HS-5 (cell line): ENCODE measurements at regions not wholly inside any gene's neighbourhood (a gene's known extent, or its start where the extent isn't known, plus 50 kb on each side); places are given as distances from the start of the nearest gene placed in this dataset.
A peak's percentile ranks its signal among the peaks of the same experiment; 100 is the strongest.
"Not testable (repeated sequence)": the region's sequence is repeated elsewhere in the genome, so short reads cannot be mapped to it uniquely, and the experiment has no call there.

Experiments
- DNase-seq: peaks from one replicate; pipeline ENCODE4 v3.0.0-alpha.2; 2012; ENCODE audit warnings: low read depth

GRCh38 chr10:53650794-53651193 lies 878.2 kb upstream of the MBL2 start:
- no peak for DNase-seq

GRCh38 chr10:53647221-53647620 lies 874.6 kb upstream of the MBL2 start:
- not testable (repeated sequence) for DNase-seq

GRCh38 chr10:53646525-53646924 lies 873.9 kb upstream of the MBL2 start:
- DNase-seq: no peak

DNA sequence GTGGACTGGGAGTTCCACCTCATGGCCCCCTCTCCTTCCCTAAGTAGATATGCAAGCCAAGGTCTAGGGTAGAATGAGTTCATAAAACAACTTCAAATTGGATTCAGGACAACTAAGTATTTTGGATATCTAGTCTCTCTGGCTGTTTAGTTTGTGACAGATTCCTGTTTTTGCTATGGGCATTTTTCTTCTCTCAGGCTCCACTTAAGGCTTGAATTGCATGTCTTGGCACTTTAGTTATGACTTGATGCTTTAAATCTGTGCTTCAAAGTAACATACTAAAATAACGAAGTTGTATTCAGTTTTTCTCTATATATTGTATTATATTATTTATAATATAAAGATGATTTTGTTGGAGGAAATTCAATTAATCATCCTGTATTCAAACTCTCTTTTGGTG lies 873.4 kb upstream of the MBL2 start:
- DNase-seq: no peak

- DNase-seq: no peak
Measured at GRCh38 chr10:53638006-53638405, 865.4 kb upstream of the MBL2 start.

DNA sequence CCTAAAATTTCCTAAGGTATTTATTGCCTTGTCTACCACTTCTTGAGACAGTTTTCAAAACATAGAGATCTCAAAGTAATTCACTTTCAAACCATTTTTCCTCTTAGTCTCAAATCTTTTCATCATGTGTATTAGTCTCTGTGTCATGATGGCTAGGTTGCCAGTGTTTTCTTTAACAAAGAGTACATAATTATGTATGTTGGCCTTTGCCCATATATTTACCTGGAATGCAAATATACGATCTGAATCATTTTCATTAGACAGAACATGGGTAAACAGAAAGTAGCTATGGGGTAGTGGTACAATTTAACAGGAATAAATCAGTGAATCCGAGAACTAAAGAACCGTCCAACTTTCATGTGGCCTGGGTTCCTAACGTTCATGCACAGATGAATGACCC lies 852.1 kb upstream of the MBL2 start:
- DNase-seq: no peak

DNA sequence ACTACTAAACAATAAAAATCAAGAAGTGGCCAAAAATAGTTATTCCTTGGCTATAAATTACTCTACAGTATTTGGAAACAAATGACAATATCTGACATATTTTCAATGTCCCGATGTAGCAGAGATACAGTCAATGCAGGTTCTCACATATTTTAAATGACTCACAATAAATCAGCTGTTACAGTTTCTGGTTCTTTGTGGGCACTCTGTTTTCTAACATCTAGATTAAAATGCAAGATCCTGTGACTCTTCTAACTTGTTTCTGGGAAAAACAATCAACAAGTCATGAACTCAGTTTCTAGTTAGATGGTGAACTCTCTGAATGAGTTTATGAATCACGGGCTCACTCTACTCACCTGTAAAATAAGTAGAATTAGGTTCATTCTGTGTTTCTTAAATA lies 849.6 kb upstream of the MBL2 start:
- no peak for DNase-seq

DNA sequence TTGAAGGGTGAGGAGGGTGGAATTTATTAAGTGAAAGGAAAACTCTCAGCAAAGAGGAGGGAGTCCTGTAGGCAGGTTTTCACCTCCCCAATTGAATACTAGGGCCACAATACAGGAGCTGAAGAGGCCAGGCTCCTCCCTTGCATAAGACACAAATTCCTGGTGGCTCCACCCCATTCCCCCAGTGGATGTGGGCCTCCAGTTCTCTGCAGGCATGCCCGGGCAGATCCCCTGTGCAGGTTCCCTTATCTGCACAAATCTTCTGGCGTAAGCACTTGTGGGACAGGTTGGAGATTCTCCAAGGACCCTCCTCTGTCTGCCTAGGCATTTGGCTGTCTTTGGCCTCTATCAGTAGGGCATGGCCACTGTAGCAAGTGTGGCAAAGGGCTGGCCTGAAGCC lies 847.1 kb upstream of the MBL2 start:
- no peak for DNase-seq

DNA sequence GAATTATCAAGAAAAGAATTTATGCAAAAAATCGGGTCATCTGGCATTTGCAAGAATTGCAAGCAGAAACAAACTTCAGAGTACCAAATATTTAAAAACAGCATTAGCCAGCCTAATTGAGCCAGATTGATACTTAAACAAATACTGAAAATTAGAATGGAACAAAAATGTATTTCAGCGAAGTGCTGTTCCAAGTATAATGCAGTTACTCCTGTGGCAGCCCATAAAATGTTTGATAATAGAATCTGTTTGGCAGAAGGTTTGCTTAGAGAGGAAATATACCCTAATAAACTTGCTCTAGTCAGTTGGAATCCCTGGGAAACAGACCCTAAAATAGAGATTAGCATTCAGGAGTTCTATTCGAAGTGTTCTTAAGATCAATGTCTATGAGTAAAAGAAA lies 835.1 kb upstream of the MBL2 start:
- DNase-seq: no peak

DNA sequence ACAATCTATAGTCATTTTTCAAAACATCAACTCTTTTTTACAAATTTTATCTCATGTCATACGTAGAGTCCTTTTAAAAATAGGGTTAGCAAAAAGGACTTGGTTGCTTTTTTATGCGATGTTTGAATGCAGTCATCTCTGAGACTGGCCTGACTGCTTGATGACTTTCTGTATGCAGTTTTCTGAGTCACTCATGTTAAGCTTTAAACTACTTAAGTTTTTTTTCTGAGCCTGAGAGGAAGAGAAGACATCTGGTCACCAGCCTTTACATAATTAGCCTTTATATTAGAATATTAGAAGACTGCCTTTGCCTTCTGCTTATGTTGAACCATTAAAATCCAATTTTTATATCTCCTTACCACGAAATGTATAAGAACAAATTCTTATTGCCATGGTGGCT lies 834.4 kb upstream of the MBL2 start:
- no peak for DNase-seq

DNA sequence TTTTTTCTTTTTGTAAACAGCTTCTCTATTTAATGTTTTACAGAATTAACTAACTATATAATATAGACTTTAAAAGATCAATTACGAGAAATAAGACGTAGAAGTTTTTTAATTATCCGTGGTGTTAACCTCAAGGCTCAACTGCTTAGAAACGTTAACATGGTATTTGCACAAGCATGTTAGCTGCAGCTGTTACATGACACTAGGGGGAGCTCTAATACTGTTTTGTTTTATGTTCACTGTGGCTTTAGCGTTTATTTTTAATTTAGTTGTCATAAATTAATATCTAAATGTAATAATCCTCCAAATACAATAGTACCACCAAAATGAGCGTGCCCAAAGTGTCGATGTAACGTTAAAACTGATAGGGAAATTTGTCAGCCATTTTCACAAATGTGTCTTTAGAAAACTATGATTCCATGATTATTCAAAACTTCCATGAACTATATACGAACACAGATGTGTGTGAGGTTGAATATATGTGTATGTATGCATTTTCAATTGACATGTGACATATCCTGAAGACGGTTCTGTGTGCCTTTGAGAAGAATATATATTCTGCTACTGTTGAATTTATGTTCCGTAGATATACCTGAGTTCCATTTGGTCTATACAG lies 828.8 kb upstream of the MBL2 start:
- peak; percentile 26 for DNase-seq

- no peak for DNase-seq
Measured at GRCh38 chr10:53598914-53599313, 826.3 kb upstream of the MBL2 start.

DNA sequence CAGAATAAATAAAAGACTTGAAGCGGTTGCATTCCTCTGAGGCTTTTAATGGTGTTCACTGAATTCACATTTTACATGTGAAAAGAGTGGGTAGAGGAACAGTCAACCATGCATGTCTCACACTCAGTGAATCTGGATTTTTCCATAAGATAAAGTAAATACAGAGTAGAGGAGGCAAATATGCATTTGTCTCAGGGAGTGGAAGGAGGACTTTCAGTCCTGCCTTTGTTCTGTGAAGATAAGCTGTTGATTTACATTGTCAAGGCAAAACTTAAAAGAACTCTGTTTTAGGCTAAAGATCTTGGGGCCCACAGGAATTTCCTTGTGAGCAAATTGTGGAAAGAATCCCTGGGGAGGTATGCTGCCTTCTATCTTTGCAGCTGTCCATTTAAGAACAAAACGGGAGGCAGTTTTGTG lies 825.3 kb upstream of the MBL2 start:
- DNase-seq: no peak

GRCh38 chr10:53580465-53580864 lies 807.9 kb upstream of the MBL2 start:
- DNase-seq: no peak

DNA sequence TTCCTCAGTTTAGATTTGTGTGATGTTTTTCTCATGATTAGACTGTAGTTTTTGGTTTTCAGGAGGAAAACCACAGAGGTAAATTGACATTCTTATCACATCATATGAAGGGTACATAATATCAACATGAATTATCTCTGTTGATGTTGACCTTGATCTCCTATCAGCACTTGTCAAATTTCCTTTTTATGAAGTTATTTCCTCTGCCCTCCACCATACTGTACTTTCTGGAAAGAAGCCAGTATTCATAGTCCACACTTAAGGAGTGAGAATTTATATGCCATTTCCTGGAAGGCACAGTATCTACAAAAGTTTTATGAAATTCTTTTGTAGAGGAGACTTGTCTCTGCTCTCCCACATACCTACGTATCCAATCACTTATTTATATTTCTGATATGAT lies 807.2 kb upstream of the MBL2 start:
- no peak for DNase-seq

DNA sequence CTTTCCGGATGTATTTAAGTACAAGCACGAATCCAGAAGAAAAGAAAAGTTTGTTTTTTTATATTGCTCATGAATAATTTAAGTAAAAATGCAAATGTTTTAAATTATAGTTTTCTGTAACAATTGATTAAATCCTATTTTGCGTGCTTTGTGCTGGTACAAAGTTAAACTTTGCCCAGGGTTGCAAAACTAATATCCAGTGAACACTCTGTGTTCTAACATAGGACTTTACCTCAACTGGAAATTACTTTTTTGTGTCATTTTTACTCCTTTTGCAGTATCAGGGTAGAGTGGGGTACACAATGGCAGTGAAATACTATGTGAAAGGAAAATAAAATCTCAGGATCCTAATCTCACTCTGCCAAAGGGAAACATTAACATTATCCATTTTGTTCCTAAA lies 801.4 kb upstream of the MBL2 start:
- no peak for DNase-seq

DNA sequence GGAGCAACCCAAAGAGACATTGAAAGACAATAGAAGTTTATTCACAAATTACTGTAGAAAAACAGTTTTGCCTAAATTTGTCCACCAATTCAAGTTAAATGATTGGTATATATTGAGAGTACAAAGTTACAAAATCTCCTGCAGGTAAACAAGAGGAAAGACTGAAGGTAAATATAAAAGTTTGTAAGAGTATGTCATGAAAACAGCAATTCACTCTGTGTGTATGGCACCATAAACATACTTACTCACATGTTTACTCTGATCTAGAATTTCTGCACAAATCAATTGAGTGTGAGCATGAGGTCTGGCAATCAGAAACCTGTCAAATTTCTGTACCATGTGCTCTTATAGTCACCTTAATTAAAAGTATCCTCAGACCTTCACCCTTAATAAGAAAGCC lies 800.9 kb upstream of the MBL2 start:
- no peak for DNase-seq

- DNase-seq: no peak
Measured at GRCh38 chr10:53572799-53573198, 800.2 kb upstream of the MBL2 start.

GRCh38 chr10:53570221-53570620 lies 797.6 kb upstream of the MBL2 start:
- DNase-seq: no peak

DNA sequence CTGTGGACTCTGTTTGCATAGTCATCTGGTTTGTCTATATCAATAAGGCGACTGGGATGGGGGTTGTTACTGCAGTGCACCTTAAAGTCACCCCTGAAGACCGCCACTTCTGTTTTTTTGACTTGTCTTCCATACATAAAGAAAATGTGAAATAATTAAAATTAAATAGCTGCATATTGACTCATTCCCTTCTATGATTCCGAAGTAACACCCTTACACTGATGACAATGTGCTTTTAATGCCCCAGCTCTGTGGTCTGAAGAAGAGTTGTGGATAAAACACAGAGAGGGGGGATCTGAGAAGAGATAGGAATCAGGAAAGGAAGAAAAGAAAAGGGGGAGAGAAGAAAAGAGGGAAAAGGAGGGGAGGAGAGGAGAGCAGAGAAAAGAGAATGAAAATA lies 796.9 kb upstream of the MBL2 start:
- no peak for DNase-seq

DNA sequence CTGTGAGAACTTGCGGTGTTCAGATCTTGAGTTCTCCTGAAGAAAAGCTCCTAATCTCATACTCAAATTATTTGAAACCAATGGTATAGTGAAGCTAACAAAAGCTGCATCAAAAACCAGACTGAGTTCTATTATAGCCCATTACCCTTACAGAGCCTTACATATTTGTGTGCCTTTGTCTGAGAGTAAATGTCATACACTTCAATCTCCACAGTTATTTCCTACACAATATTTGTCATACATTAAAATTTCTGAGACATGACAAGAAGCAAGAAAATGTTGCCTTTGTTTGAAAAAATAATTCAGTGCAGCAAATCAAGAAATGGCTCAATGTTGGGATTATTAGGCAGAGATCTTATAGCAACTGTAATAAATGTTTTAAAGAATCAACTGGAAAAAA lies 776.1 kb upstream of the MBL2 start:
- DNase-seq: no peak

GRCh38 chr10:53547364-53547763 lies 774.8 kb upstream of the MBL2 start:
- no peak for DNase-seq

DNA sequence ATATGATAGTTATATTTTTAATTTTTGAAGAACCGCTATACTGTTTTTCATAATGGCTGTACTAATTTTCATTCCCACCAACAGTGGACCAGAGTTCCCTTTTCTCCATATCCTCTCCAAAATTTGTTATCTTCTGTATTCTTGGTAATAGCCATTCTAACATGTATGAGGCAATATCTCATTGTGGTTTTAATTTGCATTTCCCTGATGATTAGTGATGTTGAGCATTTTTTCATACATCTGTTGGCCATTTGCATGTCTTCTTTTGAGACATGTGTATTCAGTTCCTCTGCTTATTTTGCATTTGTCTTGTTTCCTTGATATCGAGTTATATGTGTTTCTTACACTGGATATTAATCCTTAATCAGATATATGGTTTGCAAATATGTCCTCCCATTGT lies 770.8 kb upstream of the MBL2 start:
- DNase-seq: no peak

DNA sequence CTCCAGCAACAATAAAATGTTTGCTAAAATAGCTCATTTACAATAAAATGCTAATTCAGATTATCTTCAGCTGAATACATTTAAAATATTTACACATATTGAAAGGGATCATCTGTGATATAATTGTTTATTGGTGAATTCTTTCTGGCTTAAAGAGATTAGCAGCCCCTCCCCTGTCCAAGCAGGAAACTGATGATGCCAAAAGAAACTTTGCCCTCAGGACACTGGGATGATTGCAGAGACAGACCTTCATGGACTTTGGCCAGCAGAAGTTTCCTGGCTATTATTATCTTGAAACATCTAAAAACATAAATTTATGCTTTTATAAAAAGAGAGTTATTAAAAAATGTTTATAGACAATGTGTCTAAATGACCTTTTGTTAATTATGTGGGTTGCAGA lies 764.9 kb upstream of the MBL2 start:
- DNase-seq: no peak

DNA sequence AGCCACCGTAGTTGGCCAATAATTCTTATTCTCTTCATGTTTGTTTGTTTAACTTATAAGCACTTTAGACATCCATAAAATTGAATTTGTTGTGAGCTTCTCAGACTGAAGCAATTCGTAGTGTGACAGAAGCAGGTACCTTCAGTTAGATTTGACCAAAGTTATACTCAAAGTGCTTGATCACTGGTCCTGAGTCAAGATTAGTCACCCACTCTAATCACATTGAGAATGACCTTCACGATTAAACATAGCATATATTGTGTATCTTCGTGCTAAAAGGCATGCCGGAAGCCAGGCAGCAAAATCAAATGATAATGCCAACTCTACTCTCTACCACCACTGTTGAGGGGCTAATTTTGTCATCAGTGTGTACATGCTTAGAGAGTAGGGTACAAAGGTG lies 763.7 kb upstream of the MBL2 start:
- DNase-seq: no peak
